ENCODE measurements at regions not wholly inside any gene's neighbourhood (a gene's known extent, or its start where the extent isn't known, plus 50 kb on each side); places are given as distances from the start of the nearest gene placed in this dataset.
"Not testable (repeated sequence)": the region's sequence is repeated elsewhere in the genome, so short reads cannot be mapped to it uniquely, and the experiment has no call there.

DNA sequence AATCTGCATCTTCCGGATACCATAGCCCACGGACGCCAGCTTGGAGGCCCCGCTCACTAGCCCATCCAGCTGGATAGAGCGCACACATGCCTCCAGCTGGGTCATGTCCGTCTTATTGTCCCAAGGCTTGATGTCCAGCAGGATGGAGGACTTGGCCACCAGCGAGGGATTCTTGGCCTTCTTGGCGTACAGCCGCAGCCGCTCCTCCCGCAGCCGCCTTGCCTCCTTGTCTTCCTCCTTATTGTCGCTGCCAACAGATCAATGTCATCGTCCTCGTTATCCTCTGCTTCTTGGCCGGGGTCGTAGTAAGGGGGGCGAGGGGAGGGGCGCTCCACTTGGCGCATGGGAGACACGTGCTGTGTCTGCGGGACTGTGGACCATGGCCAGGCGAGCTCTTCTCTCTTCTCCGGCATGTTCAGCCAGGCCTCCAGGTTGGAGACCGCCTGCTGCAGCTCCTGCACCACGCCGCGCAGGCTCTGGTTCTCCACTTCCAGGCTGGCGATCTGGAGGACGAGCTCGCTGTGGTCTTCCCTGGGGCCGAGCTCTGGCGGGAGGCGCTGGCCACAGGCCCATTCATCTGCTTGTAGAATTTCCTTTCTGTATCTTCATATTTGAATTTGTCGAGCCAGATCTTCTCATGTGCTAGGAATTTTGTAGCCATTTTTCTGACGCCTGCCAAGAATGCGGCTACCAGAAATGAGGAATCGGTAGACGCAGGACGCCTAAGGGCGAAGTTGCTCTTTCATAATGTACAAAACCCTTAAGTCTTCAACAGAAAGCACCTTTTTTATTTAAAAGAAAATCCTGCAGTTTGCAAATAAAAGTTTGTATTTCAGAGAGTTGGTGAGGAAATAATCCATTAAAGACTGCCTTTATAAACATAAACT lies 60.1 kb upstream of the PTPRK start:
- POLR2A ChIA-PET = no interaction called here
- no TSS peak for BruUV-seq (replicated peaks)

DNA sequence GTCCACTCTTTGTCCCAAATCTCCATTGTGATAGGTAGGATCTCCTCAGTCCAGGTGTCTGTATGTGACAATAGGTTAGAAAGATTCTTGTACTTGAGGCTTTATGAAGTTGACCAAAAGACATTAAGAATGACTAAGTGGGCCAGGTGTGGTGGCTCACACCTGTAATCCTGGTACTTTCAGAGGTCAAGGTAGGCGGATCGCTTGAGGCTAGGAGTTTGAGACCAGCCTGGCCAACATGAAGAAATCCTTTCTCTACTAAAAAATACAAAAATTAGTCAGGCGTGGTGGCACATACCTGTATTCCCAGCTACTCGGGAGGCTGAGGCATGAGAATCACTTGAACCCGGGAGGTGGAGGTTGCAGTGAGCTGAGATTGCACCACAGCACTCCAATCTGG lies 54.9 kb upstream of the PTPRK start:
- H3K4me1 ChIP-seq (replicated peaks in 1 of 2; ENCODE audit: control insufficient read depth in 2 of 2, insufficient read depth in 2 of 2, low read length in 2 of 2); POLR2A ChIA-PET; intact Hi-C loops (cut with micrococcal nuclease); H3K9me3 ChIP-seq (replicated peaks; ENCODE audit: control insufficient read depth, insufficient read depth, low read depth, low read length); BruUV-seq (replicated peaks); H3K36me3 ChIP-seq (ENCODE audit: control insufficient read depth, insufficient read depth, low read length); DNase-seq (ENCODE audit: extremely low read depth in 1 of 4, low spot score in 3 of 4); H3K27me3 ChIP-seq (ENCODE audit: control insufficient read depth in 2 of 2, insufficient read depth in 2 of 2, low read length in 2 of 2); H3K9ac ChIP-seq (ENCODE audit: insufficient read depth in 1 of 2, low read depth in 2 of 2, low read length in 2 of 2); CTCF ChIA-PET (ENCODE audit: low intra/inter-chr PET ratio); in situ Hi-C loops (cut with MboI); FAIRE-seq; H3K79me2 ChIP-seq (ENCODE audit: control insufficient read depth, insufficient read depth, low read length); H2AFZ ChIP-seq (ENCODE audit: low read depth, low read length); H3K27ac ChIP-seq (ENCODE audit: extremely low read depth, low read depth, low read length); H3K9me1 ChIP-seq (ENCODE audit: control insufficient read depth, insufficient read depth, low read length); ATAC-seq; H3K4me3 ChIP-seq; H4K20me1 ChIP-seq (replicated peaks; ENCODE audit: control insufficient read depth, insufficient read depth, low read length); H3K4me2 ChIP-seq (ENCODE audit: insufficient read depth, low read length): not testable (repeated sequence)
- WGBS (ENCODE audit: insufficient coverage, low coverage, missing lambda C conversion rate) = 0% methylated on average over 3 of the region's 5 CpGs

More for the DNA sequence above, 60.1 kb upstream of the PTPRK start:
- H3K27ac ChIP-seq (ENCODE audit: extremely low read depth, low read depth, low read length) = no peak overlapping the region
- no peak overlapping the region for H3K4me2 ChIP-seq (ENCODE audit: insufficient read depth, low read length)
- no peaks in the 10 kb centered on the region for H3K9me3 ChIP-seq (replicated peaks; ENCODE audit: control insufficient read depth, insufficient read depth, low read depth, low read length)
- 3% methylated on average over 31 of the region's 41 CpGs for WGBS (ENCODE audit: insufficient coverage, low coverage, missing lambda C conversion rate)
- TF ChIP-seq FOS (IDR thresholded peaks at IDR 0.05; ENCODE audit: extremely low read depth, insufficient read length) (no peak), ZNF324 (CRISPR knock-in tag; IDR thresholded peaks at IDR 0.05) (no peak), POLR3G (IDR thresholded peaks at IDR 0.05; ENCODE audit: extremely low read depth, insufficient read length, insufficient replicate concordance) (no peak), NFE2L1 (tag; IDR thresholded peaks at IDR 0.05; ENCODE audit: borderline replicate concordance, low read depth) (no peak), ZNF764 (CRISPR knock-in tag; IDR thresholded peaks at IDR 0.05; ENCODE audit: low read depth) (no peak), BRD9 (IDR thresholded peaks at IDR 0.05; ENCODE audit: low read depth, partially characterized antibody) (no peak), LARP7 (IDR thresholded peaks at IDR 0.05) (no peak), L3MBTL2 (IDR thresholded peaks at IDR 0.05) (no peak), SAFB (IDR thresholded peaks at IDR 0.05; ENCODE audit: borderline replicate concordance, low read depth, low read length) (no peak)
- TF ChIP-seq, protein P1, sequence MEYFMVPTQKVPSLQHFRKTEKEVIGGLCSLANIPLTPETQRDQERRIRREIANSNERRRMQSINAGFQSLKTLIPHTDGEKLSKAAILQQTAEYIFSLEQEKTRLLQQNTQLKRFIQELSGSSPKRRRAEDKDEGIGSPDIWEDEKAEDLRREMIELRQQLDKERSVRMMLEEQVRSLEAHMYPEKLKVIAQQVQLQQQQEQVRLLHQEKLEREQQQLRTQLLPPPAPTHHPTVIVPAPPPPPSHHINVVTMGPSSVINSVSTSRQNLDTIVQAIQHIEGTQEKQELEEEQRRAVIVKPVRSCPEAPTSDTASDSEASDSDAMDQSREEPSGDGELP (CRISPR knock-in tag; IDR thresholded peaks at IDR 0.05; ENCODE audit: borderline replicate concordance) = no peak
- TF ChIP-seq, protein P2, sequence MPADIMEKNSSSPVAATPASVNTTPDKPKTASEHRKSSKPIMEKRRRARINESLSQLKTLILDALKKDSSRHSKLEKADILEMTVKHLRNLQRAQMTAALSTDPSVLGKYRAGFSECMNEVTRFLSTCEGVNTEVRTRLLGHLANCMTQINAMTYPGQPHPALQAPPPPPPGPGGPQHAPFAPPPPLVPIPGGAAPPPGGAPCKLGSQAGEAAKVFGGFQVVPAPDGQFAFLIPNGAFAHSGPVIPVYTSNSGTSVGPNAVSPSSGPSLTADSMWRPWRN (IDR thresholded peaks at IDR 0.05; ENCODE audit: low read depth) = no peak
- TF ChIP-seq, protein P3, sequence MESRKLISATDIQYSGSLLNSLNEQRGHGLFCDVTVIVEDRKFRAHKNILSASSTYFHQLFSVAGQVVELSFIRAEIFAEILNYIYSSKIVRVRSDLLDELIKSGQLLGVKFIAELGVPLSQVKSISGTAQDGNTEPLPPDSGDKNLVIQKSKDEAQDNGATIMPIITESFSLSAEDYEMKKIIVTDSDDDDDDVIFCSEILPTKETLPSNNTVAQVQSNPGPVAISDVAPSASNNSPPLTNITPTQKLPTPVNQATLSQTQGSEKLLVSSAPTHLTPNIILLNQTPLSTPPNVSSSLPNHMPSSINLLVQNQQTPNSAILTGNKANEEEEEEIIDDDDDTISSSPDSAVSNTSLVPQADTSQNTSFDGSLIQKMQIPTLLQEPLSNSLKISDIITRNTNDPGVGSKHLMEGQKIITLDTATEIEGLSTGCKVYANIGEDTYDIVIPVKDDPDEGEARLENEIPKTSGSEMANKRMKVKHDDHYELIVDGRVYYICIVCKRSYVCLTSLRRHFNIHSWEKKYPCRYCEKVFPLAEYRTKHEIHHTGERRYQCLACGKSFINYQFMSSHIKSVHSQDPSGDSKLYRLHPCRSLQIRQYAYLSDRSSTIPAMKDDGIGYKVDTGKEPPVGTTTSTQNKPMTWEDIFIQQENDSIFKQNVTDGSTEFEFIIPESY (CRISPR knock-in tag; IDR thresholded peaks at IDR 0.05) = no peak
- H3K9ac ChIP-seq (ENCODE audit: insufficient read depth in 1 of 2, low read depth in 2 of 2, low read length in 2 of 2) = no peak overlapping the region
- DNase-seq (ENCODE audit: extremely low read depth in 1 of 4, low spot score in 3 of 4) = no peak
- no peak overlapping the region for H2AFZ ChIP-seq (ENCODE audit: low read depth, low read length)
- FAIRE-seq = no peak
- no peaks in the 10 kb centered on the region for H3K4me1 ChIP-seq (replicated peaks in 1 of 2; ENCODE audit: control insufficient read depth in 2 of 2, insufficient read depth in 2 of 2, low read length in 2 of 2)
- no peaks in the 10 kb centered on the region for H3K79me2 ChIP-seq (ENCODE audit: control insufficient read depth, insufficient read depth, low read length)
- no peaks in the 10 kb centered on the region for H3K27me3 ChIP-seq (ENCODE audit: control insufficient read depth in 2 of 2, insufficient read depth in 2 of 2, low read length in 2 of 2)
- H3K36me3 ChIP-seq (ENCODE audit: control insufficient read depth, insufficient read depth, low read length) = no peaks in the 10 kb centered on the region
- no peaks in the 10 kb centered on the region for H3K9me1 ChIP-seq (ENCODE audit: control insufficient read depth, insufficient read depth, low read length)
- no peak for ATAC-seq
- in situ Hi-C loops (cut with MboI) (no loop called here), intact Hi-C loops (cut with micrococcal nuclease) (no loop called here)
- no peaks in the 10 kb centered on the region for H4K20me1 ChIP-seq (replicated peaks; ENCODE audit: control insufficient read depth, insufficient read depth, low read length)
- CTCF ChIA-PET (ENCODE audit: low intra/inter-chr PET ratio) = no interaction called here
- no peak overlapping the region for H3K4me3 ChIP-seq
